GM19467 (cell line): ENCODE measurements at regions not wholly inside any gene's neighbourhood (a gene's known extent, or its start where the extent isn't known, plus 50 kb on each side); places are given as distances from the start of the nearest gene placed in this dataset.

Experiments used
- ATAC-seq: cut with Tn5 transposase; IDR thresholded peaks from one replicate; pipeline ENCODE4 v1.9.1; 2021; ENCODE audit warnings: mild to moderate bottlenecking, moderate library complexity; ENCODE audit not compliant: unreplicated experiment

DNA sequence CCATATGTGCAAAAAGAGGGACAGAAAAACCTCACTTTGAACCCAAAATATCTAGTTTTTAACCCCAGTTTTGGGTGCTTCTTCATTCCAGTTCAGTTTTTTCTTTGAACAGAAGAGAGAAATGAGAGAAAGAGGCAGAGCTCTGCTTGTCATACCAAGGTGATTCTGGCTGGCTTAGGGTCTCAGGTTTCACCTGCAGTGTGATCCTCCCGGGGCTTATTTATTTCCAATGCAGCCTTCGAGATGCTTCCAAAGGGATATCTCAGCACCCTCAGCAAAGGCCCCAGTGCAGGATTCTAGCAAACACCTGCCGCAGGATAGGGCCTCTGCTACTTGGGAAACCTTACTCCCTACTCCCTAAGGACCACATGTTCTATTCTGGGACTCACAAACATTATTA is 131.3 kb downstream of the WDR11 start:
- no peak for ATAC-seq

- no peak for ATAC-seq
Observed at GRCh38 chr10:120983721-120984120, 132.6 kb downstream of the WDR11 start.

GRCh38 chr10:120984221-120984620 is 133.1 kb downstream of the WDR11 start:
- ATAC-seq = no peak

- ATAC-seq = no peak
Observed at GRCh38 chr10:120987359-120987758, 136.2 kb downstream of the WDR11 start.

DNA sequence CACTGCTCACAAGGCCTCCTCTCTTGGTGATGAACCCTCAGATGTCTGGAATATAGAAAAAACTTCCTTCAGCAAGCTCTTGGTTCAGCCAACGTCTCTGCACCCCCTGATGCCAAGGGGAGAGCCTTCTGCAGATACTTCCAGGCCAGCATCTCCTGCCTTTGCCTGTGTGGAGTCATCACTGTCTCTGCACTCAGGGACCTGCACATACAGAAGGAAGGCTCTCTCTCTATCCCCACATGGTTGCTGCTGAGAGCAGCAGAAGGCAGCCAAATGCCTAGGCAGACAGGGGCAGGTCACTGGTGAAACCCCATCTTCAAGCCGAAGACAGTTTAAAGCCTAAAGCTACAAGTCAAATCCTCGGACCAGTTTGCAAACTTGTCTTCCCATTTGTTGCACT is 137.6 kb downstream of the WDR11 start:
- no peak for ATAC-seq

GRCh38 chr10:120989279-120989678 is 138.1 kb downstream of the WDR11 start:
- ATAC-seq = no peak

DNA sequence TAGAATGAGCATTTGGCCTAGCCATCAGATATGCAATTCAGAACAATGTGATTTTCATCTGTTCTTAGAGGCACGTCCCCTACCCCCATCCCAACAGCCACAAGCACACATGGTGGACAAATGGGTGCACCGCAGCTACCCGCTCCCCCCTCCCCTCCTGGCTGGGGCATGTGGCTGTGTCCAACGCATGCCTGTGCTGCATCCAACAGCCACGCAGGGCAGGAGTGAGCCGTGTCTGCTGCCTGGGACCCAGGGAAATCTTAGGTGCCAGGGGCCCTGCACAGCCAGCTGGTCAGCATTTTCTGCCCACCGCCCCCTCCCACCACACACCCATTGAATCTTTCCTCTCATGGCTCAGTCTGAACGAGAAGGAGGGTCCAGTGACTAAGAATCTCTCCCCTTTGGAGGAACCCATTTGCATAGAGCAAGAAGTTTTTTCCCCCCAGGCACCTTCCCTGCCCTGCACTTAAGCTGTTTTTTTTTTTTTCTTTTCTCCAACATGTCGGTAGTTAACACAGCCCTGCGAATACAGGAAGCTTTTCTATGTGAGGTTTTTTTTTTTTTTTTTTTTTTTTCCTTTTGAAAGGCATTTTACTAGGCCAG is 138.9 kb downstream of the WDR11 start:
- no peak for ATAC-seq

GRCh38 chr10:120990831-120991230 is 139.7 kb downstream of the WDR11 start:
- no peak for ATAC-seq

DNA sequence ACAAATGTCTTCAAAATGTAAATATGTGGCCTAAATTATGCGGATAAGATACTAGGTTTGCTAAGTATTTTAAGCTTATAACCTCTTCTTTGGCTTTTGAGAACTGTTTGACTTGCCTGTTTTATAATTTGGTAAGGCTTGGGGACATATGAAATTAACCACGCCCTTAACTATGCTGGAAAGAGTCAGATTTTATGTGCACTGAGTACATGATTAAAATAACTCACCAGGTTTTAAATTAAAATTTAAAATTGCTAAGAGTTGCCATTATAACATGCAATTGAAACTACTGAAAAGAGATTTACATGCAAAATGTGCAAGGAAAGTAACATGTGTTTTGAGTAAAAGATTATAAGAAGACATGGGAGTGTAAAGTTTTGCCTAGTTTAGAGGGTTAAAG is 141.9 kb downstream of the WDR11 start:
- no peak for ATAC-seq

DNA sequence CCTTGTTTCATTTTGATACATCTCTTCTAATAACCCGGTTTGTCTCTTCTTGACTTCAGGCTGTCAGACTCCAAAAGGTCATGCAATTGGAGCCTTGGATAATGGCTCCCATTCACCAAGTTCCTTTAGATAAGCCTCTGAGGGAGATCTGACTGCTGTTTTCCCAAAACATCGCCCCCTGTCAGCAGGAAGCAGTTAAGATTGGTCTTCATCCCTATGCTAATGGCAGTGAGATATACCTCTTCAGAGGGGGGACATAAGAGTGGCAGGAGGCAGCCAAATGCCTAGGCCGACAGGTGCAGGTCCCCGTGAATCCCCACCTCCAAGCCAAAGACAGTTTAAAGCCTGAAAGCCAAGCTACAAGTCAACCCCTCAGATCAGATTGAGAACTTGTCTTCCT is 144.6 kb downstream of the WDR11 start:
- ATAC-seq = no peak

DNA sequence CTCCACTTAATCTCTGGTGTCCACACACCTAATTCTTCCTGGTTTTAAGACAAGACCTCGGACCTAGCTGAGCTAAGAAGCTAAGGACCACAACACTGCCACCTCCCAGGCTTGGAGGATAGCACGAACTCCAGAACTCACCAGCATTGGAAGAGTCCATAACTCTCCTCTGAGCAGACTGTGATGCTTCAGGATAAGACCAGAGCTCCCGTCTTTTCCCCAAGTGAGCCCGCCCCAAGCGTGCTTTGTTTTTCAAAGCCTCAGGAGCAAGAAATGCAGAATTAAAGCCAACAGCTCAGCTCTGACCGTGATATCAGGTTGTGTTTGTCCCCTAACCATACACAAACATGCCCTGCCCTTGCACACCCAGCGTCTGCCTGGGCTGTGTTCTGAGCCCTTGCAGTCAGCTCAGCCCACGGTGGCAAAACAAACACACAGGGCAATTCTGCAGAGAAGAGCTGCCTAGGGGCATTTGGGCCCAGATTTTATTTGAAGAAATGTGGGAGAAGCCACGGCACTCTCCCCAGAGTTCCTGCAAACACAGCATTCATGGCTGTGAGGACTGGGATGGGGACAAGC is 145.4 kb downstream of the WDR11 start:
- no peak for ATAC-seq

DNA sequence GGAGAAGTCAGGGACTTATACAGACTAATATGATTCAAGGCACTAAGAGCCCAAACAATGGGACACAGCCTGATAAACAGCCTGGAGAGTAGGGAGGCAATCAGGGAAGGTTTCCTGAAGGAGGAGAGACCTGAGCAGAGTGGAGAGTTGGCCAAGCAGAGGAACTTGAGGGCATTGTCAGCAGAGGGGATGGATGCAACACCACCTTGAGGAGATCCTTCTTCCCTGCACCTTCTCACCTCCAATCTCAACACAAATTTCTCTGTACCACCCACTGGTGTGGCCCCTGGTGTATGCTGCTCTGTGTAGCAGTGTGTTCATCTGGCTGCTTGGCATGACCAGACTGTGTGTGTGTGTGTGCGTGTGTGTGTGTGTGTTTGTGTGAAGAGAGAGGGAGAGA is 146.2 kb downstream of the WDR11 start:
- ATAC-seq = no peak

- no peak for ATAC-seq
Observed at GRCh38 chr10:120997756-120998155, 146.6 kb downstream of the WDR11 start.

DNA sequence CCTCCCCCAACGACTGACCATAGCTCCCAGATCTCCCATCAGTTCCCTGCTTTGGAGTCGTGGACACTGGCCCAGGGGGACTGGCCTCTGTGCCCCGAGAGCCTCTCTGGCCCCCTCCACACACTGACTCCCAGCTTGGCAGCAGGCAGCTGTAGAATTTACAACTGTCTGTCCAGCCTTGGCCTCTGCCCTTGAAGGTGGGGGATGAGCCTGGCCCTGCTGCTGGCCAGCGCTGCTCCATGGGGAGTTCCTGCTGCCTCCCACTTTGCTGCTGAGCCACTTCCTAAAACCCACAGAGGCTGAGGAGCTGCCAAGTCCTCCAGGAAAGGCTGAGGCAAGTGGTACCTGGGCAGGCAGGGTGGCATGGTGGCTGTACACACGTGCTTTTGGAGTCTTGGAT is 147.1 kb downstream of the WDR11 start:
- no peak for ATAC-seq

GRCh38 chr10:120998782-120999285 is 147.7 kb downstream of the WDR11 start:
- no peak for ATAC-seq

GRCh38 chr10:120999868-121000267 is 148.7 kb downstream of the WDR11 start:
- ATAC-seq = no peak

- ATAC-seq = no peak
Observed at GRCh38 chr10:121002586-121003205, 151.5 kb downstream of the WDR11 start.

DNA sequence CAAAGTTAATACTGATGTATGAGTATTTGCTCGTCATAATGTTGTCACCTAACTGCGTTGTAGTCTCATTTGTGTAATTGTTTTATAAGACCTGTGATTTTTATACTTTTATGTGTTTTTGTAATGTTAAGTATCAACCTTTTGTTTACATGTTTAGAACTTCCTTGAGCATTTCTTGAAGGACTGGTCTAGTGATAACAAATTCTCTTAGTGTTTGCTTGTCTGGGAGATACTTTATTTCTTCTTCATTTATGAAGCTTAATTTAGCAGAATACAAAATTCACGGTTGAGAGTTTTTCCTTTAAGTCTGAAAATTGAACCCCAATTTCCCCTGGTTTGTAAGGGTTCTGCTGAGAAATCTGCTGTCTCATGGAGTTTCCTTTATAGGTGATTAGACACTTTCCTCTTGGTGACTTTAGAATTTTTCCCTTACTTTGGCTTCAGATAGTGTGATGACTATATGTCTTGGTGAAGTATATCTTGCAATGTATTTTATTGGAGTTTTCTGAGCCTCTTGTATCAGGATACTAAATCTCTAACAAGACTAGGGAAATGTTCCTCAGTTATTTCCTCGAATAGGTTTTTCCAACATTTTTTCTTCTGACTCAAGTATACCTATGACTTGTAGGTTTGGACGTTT is 154.9 kb downstream of the WDR11 start:
- no peak for ATAC-seq

GRCh38 chr10:121007264-121007663 is 156.1 kb downstream of the WDR11 start:
- ATAC-seq = no peak

- no peak for ATAC-seq
Observed at GRCh38 chr10:121015916-121016315, 164.8 kb downstream of the WDR11 start.

- no peak for ATAC-seq
Observed at GRCh38 chr10:121024905-121025584, 173.9 kb downstream of the WDR11 start.
